ENCODE measurements at regions not wholly inside any gene's neighbourhood (a gene's known extent, or its start where the extent isn't known, plus 50 kb on each side); places are given as distances from the start of the nearest gene placed in this dataset.

DNA sequence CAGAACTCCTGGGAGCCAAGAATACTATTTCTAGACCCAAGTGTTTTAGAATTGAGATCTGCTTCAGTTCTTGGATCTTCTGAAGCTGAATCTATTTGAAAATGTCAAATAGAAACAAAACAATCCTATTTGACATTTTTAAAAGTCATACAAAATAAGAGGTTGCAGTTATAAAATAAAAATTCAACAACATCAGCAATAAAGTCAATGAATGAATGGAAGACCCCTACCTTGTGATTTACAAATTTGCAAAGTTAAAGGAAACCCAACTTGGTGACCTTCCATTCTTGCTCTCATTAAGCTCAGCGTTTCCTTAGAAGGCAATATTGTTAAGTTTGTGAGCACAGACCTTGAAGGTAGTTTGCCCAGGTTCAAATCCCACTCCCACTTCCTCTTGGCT is 531.8 kb upstream of the TENM3 start:
- TF ChIP-seq, protein P1, sequence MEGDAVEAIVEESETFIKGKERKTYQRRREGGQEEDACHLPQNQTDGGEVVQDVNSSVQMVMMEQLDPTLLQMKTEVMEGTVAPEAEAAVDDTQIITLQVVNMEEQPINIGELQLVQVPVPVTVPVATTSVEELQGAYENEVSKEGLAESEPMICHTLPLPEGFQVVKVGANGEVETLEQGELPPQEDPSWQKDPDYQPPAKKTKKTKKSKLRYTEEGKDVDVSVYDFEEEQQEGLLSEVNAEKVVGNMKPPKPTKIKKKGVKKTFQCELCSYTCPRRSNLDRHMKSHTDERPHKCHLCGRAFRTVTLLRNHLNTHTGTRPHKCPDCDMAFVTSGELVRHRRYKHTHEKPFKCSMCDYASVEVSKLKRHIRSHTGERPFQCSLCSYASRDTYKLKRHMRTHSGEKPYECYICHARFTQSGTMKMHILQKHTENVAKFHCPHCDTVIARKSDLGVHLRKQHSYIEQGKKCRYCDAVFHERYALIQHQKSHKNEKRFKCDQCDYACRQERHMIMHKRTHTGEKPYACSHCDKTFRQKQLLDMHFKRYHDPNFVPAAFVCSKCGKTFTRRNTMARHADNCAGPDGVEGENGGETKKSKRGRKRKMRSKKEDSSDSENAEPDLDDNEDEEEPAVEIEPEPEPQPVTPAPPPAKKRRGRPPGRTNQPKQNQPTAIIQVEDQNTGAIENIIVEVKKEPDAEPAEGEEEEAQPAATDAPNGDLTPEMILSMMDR (IDR thresholded peaks at IDR 0.05): no peak
- TF ChIP-seq POLR2A (IDR thresholded peaks at IDR 0.05): no peak
